Astrocyte (in vitro differentiated cells and primary cell): ENCODE measurements at regions not wholly inside any gene's neighbourhood (a gene's known extent, or its start where the extent isn't known, plus 50 kb on each side); places are given as distances from the start of the nearest gene placed in this dataset.

Experiments
- CTCF ChIP-seq: IDR thresholded peaks from 2 replicates; pipeline ENCODE4 v1.5.1; 2011; ENCODE audit warnings: low read depth, mild to moderate bottlenecking, inconsistent platforms, low read length, moderate library complexity; ENCODE audit not compliant: insufficient read depth
- EZH2 ChIP-seq: IDR thresholded peaks from 2 replicates; pipeline ENCODE4 v1.6.1; 2012; ENCODE audit warnings: mild to moderate bottlenecking, low read length, inconsistent platforms; ENCODE audit not compliant: insufficient read depth

GRCh38 chr11:92397221-92397755, 172.7 kb downstream of the FAT3 start:
- TF ChIP-seq EZH2 (no peak), CTCF (no peak)
